ENCODE measurements at regions not wholly inside any gene's neighbourhood (a gene's known extent, or its start where the extent isn't known, plus 50 kb on each side); places are given as distances from the start of the nearest gene placed in this dataset.

DNA sequence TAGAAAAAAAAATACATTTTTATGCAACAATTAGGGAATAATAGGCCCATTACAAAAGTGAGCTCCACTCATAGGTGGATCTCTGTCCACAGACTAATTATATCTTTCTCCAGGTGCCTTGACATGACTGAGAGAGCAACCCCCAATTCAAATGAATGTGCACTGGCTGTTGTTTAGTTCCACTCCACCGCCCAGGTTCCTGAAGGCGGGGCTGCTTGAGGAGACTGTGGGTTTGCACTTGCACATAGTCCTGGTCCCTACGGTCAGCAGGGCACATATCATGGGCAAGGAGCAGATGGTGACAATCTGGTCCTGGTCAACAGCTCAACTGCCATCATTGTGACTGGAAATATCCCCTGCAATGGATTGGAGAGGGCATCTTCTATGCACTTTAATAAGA is 195.6 kb upstream of the PWP1 start:
- Histone ChIP-seq H3K27ac (ENCODE audit: low read length, poor library complexity, severe bottlenecking) (no peak overlapping the region), H2BK12ac (ENCODE audit: low read length in 2 of 2) (no peak overlapping the region), H2BK15ac (ENCODE audit: low read depth, poor library complexity, severe bottlenecking) (no peak overlapping the region), H3K36me3 (ENCODE audit: control insufficient read depth in 1 of 2, insufficient read depth in 2 of 2, low read depth in 1 of 2, low read length in 2 of 2) (no peaks in the 10 kb centered on the region), H3K4me2 (ENCODE audit: low read length, poor library complexity, severe bottlenecking) (no peak overlapping the region), H4K91ac (ENCODE audit: low read length) (no peak overlapping the region), H3K9me3 (ENCODE audit: control insufficient read depth, low read length) (no peaks in the 10 kb centered on the region), H3K4ac (ENCODE audit: low read depth in 1 of 2, low read length in 2 of 2) (no peak overlapping the region), H3K4me3 (ENCODE audit: insufficient read depth in 1 of 2, low read depth in 1 of 2, low read length in 2 of 2) (no peak overlapping the region), H3K79me1 (replicated peaks; ENCODE audit: low read length, poor library complexity, severe bottlenecking) (peaks cover 1% of the 10 kb centered on the region), H3K14ac (ENCODE audit: low read length in 2 of 2) (no peak overlapping the region), H3K4me1 (ENCODE audit: control insufficient read depth, insufficient read depth, low read depth, low read length) (peaks cover 4% of the 10 kb centered on the region), H2BK120ac (ENCODE audit: low read depth, low read length) (no peak overlapping the region), H3K9ac (ENCODE audit: low read length) (no peak overlapping the region), H3K23ac (ENCODE audit: low read length in 2 of 2) (no peak overlapping the region), H3K18ac (ENCODE audit: low read depth in 1 of 2, low read length in 2 of 2) (no peak overlapping the region), H2AFZ (ENCODE audit: low read depth, low read length) (no peak overlapping the region), H3K27me3 (ENCODE audit: control insufficient read depth in 1 of 2, insufficient read depth in 1 of 2, low read length in 2 of 2) (no peaks in the 10 kb centered on the region), H2AK5ac (ENCODE audit: low read length, severe bottlenecking) (no peak overlapping the region), H4K8ac (ENCODE audit: low read length) (no peak overlapping the region), H2BK5ac (ENCODE audit: low read depth, low read length, poor library complexity, severe bottlenecking) (no peak overlapping the region)
- no peak for DNase-seq
- WGBS, result 86% methylated on average over 3 of the region's 3 CpGs

GRCh38 chr12:107491856-107492255 is 193.7 kb upstream of the PWP1 start:
- Histone ChIP-seq H4K91ac (ENCODE audit: low read length) (no peak overlapping the region), H3K4ac (ENCODE audit: low read depth in 1 of 2, low read length in 2 of 2) (no peak overlapping the region), H3K27ac (ENCODE audit: low read length, poor library complexity, severe bottlenecking) (no peak overlapping the region), H3K4me2 (ENCODE audit: low read length, poor library complexity, severe bottlenecking) (no peak overlapping the region), H3K36me3 (ENCODE audit: control insufficient read depth in 1 of 2, insufficient read depth in 2 of 2, low read depth in 1 of 2, low read length in 2 of 2) (no peaks in the 10 kb centered on the region), H2BK12ac (ENCODE audit: low read length in 2 of 2) (no peak overlapping the region), H2BK120ac (ENCODE audit: low read depth, low read length) (no peak overlapping the region), H2AK5ac (ENCODE audit: low read length, severe bottlenecking) (no peak overlapping the region), H2AFZ (ENCODE audit: low read depth, low read length) (no peak overlapping the region), H3K27me3 (ENCODE audit: control insufficient read depth in 1 of 2, insufficient read depth in 1 of 2, low read length in 2 of 2) (no peaks in the 10 kb centered on the region), H2BK5ac (ENCODE audit: low read depth, low read length, poor library complexity, severe bottlenecking) (no peak overlapping the region), H3K79me1 (replicated peaks; ENCODE audit: low read length, poor library complexity, severe bottlenecking) (peaks cover 1% of the 10 kb centered on the region), H3K4me3 (ENCODE audit: insufficient read depth in 1 of 2, low read depth in 1 of 2, low read length in 2 of 2) (no peak overlapping the region), H3K4me1 (ENCODE audit: control insufficient read depth, insufficient read depth, low read depth, low read length) (peaks cover 4% of the 10 kb centered on the region), H3K14ac (ENCODE audit: low read length in 2 of 2) (no peak overlapping the region), H3K18ac (ENCODE audit: low read depth in 1 of 2, low read length in 2 of 2) (no peak overlapping the region), H2BK15ac (ENCODE audit: low read depth, poor library complexity, severe bottlenecking) (no peak overlapping the region), H4K8ac (ENCODE audit: low read length) (no peak overlapping the region), H3K9me3 (ENCODE audit: control insufficient read depth, low read length) (no peaks in the 10 kb centered on the region), H3K23ac (ENCODE audit: low read length in 2 of 2) (no peak overlapping the region), H3K9ac (ENCODE audit: low read length) (peak overlapping the region; percentile 26)
- DNase-seq, result no peak
- WGBS, result 74% methylated on average over 9 of the region's 9 CpGs

- H3K79me1 ChIP-seq (replicated peaks; ENCODE audit: low read length, poor library complexity, severe bottlenecking), result peaks cover 1% of the 10 kb centered on the region
- no peak overlapping the region for H4K91ac ChIP-seq (ENCODE audit: low read length)
- no peak overlapping the region for H2AK5ac ChIP-seq (ENCODE audit: low read length, severe bottlenecking)
- DNase-seq, result no peak
- no peaks in the 10 kb centered on the region for H3K9me3 ChIP-seq (ENCODE audit: control insufficient read depth, low read length)
- H3K18ac ChIP-seq (ENCODE audit: low read depth in 1 of 2, low read length in 2 of 2), result no peak overlapping the region
- H3K4me1 ChIP-seq (ENCODE audit: control insufficient read depth, insufficient read depth, low read depth, low read length), result peaks cover 4% of the 10 kb centered on the region
- no peak overlapping the region for H3K4ac ChIP-seq (ENCODE audit: low read depth in 1 of 2, low read length in 2 of 2)
- H3K14ac ChIP-seq (ENCODE audit: low read length in 2 of 2), result no peak overlapping the region
- H3K4me2 ChIP-seq (ENCODE audit: low read length, poor library complexity, severe bottlenecking), result no peak overlapping the region
- no peaks in the 10 kb centered on the region for H3K27me3 ChIP-seq (ENCODE audit: control insufficient read depth in 1 of 2, insufficient read depth in 1 of 2, low read length in 2 of 2)
- H3K23ac ChIP-seq (ENCODE audit: low read length in 2 of 2), result no peak overlapping the region
- no peak overlapping the region for H2BK5ac ChIP-seq (ENCODE audit: low read depth, low read length, poor library complexity, severe bottlenecking)
- WGBS, result 77% methylated on average over 6 of the region's 6 CpGs
- no peak overlapping the region for H2BK15ac ChIP-seq (ENCODE audit: low read depth, poor library complexity, severe bottlenecking)
- no peak overlapping the region for H3K4me3 ChIP-seq (ENCODE audit: insufficient read depth in 1 of 2, low read depth in 1 of 2, low read length in 2 of 2)
- no peak overlapping the region for H2BK12ac ChIP-seq (ENCODE audit: low read length in 2 of 2)
- H3K36me3 ChIP-seq (ENCODE audit: control insufficient read depth in 1 of 2, insufficient read depth in 2 of 2, low read depth in 1 of 2, low read length in 2 of 2), result no peaks in the 10 kb centered on the region
- no peak overlapping the region for H3K27ac ChIP-seq (ENCODE audit: low read length, poor library complexity, severe bottlenecking)
- H4K8ac ChIP-seq (ENCODE audit: low read length), result no peak overlapping the region
- no peak overlapping the region for H3K9ac ChIP-seq (ENCODE audit: low read length)
- H2BK120ac ChIP-seq (ENCODE audit: low read depth, low read length), result no peak overlapping the region
- H2AFZ ChIP-seq (ENCODE audit: low read depth, low read length), result no peak overlapping the region
Observed at GRCh38 chr12:107492393-107493134, 193.0 kb upstream of the PWP1 start.

- Histone ChIP-seq H2BK12ac (ENCODE audit: low read length in 2 of 2) (no peak overlapping the region), H3K4ac (ENCODE audit: low read depth in 1 of 2, low read length in 2 of 2) (no peak overlapping the region), H3K27me3 (ENCODE audit: control insufficient read depth in 1 of 2, insufficient read depth in 1 of 2, low read length in 2 of 2) (no peaks in the 10 kb centered on the region), H2BK5ac (ENCODE audit: low read depth, low read length, poor library complexity, severe bottlenecking) (no peak overlapping the region), H2AK5ac (ENCODE audit: low read length, severe bottlenecking) (no peak overlapping the region), H4K91ac (ENCODE audit: low read length) (no peak overlapping the region), H3K4me3 (ENCODE audit: insufficient read depth in 1 of 2, low read depth in 1 of 2, low read length in 2 of 2) (no peak overlapping the region), H2AFZ (ENCODE audit: low read depth, low read length) (no peak overlapping the region), H3K9me3 (ENCODE audit: control insufficient read depth, low read length) (no peaks in the 10 kb centered on the region), H4K8ac (ENCODE audit: low read length) (no peak overlapping the region), H3K4me1 (ENCODE audit: control insufficient read depth, insufficient read depth, low read depth, low read length) (peaks cover 4% of the 10 kb centered on the region), H3K18ac (ENCODE audit: low read depth in 1 of 2, low read length in 2 of 2) (no peak overlapping the region), H3K27ac (ENCODE audit: low read length, poor library complexity, severe bottlenecking) (no peak overlapping the region), H2BK120ac (ENCODE audit: low read depth, low read length) (no peak overlapping the region), H3K4me2 (ENCODE audit: low read length, poor library complexity, severe bottlenecking) (no peak overlapping the region), H3K79me1 (replicated peaks; ENCODE audit: low read length, poor library complexity, severe bottlenecking) (no peaks in the 10 kb centered on the region), H3K36me3 (ENCODE audit: control insufficient read depth in 1 of 2, insufficient read depth in 2 of 2, low read depth in 1 of 2, low read length in 2 of 2) (no peaks in the 10 kb centered on the region), H3K23ac (ENCODE audit: low read length in 2 of 2) (no peak overlapping the region), H3K9ac (ENCODE audit: low read length) (no peak overlapping the region), H3K14ac (ENCODE audit: low read length in 2 of 2) (no peak overlapping the region), H2BK15ac (ENCODE audit: low read depth, poor library complexity, severe bottlenecking) (no peak overlapping the region)
- no peak for DNase-seq
- 71% methylated on average over 4 of the region's 4 CpGs for WGBS
Observed at GRCh38 chr12:107493135-107493494, 192.5 kb upstream of the PWP1 start.

Measured in mesenchymal stem cell (in vitro differentiated cells and primary cell).